ACC112 (cell line): ENCODE measurements at regions not wholly inside any gene's neighbourhood (a gene's known extent, or its start where the extent isn't known, plus 50 kb on each side); places are given as distances from the start of the nearest gene placed in this dataset.
"Not testable (repeated sequence)": the region's sequence is repeated elsewhere in the genome, so short reads cannot be mapped to it uniquely, and the experiment has no call there.

Experiments
- H2AFZ ChIP-seq: fragments of 200-600 bp; sonication (generic); one replicate; pipeline ENCODE4 v1.6.0; 2017; ENCODE audit warnings: antibody characterized with exemption, low read length; ENCODE audit not compliant: unreplicated experiment
- H3K27ac ChIP-seq: fragments of 200-600 bp; sonication (generic); 2 replicates; pipeline ENCODE4 v1.5.1; 2014; ENCODE audit warnings: low read depth, mild to moderate bottlenecking, antibody characterized with exemption, low read length, moderate library complexity
- H3K27me3 ChIP-seq: fragments of 200-600 bp; sonication (generic); 2 replicates; pipeline ENCODE4 v1.6.1; 2014; ENCODE audit warnings: mild to moderate bottlenecking, antibody characterized with exemption, low read length, moderate library complexity, mixed read lengths; ENCODE audit not compliant: insufficient read depth
- H3K36me3 ChIP-seq: fragments of 200-600 bp; sonication (generic); 2 replicates; pipeline ENCODE4 v1.6.1; 2016; ENCODE audit warnings: mild to moderate bottlenecking, antibody characterized with exemption, low read length, moderate library complexity, mixed read lengths; ENCODE audit not compliant: insufficient read depth
- H3K4me1 ChIP-seq: fragments of 200-600 bp; sonication (generic); one replicate; pipeline ENCODE4 v1.6.1; 2016; ENCODE audit warnings: low read length, mixed read lengths; ENCODE audit not compliant: insufficient read depth, unreplicated experiment, control insufficient read depth
- H3K4me3 ChIP-seq: fragments of 200-600 bp; sonication (generic); 2 replicates; pipeline ENCODE4 v1.5.1; 2014; ENCODE audit warnings: mild to moderate bottlenecking, low read depth, low read length
- H3K79me2 ChIP-seq: fragments of 200-600 bp; sonication (generic); one replicate; pipeline ENCODE4 v1.6.0; 2016; ENCODE audit warnings: low read length; ENCODE audit not compliant: control insufficient read depth, unreplicated experiment, insufficient read depth

DNA sequence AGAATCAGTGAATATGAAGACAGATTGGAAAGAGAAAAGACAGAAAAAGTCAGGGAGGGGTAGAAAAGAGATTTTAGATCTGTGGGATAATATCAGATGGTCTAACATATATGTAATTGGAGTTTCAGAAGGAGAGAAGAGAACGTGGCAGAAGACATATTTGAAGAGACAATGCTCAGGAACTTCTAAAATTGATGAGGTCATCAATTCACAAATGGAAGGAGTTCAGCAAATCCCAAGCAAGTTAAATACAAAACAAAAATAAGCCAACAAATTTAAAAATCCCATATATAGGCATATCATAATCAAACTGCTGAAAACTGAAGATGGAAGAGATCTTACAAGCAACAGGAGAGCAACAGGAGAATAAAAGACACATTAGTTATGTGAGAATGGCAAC, 87.3 kb downstream of the SYT15B start:
- not testable (repeated sequence) for H3K4me3 ChIP-seq, H3K27me3 ChIP-seq, H3K4me1 ChIP-seq, H3K79me2 ChIP-seq, H3K36me3 ChIP-seq, H3K27ac ChIP-seq, H2AFZ ChIP-seq

DNA sequence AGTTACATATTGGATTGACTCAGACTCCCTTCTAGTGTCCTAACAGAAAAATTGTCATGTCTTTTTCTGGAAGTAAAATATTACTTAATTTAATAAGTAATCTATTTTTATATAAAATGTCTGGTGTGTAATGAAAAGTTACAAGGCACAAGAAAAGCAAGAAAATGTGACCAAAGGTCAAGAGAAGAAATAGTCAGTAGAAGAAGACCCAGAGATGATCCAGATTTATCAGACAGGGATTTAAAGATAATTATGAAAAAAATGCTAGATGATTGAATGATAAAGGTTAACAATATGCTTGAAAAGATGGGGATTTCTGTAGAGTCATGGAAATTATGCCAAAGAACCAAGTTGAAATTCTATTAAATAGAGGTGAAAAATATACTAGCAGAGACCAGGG, 87.8 kb downstream of the SYT15B start:
- H3K4me3 ChIP-seq, H3K79me2 ChIP-seq, H3K27me3 ChIP-seq, H3K4me1 ChIP-seq, H2AFZ ChIP-seq, H3K36me3 ChIP-seq, H3K27ac ChIP-seq: not testable (repeated sequence)

DNA sequence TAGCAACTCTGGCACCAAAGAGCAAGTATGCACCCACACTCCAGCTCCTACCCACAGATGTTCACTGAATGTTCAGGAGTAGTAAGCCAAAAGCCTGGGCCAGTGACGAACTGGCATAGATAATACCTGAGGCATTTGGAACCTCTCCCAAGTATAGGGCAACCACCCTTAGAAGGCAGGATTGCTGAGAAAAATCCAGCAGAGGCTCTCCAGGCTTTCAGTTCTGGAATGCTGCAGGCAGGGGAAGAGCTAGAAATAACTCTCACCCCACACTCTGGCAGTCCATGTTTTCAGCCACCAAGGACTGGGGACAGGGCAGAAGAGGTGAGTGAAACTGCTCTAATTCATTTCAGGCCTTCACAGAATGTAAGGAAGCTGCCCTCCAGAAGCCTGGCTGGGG, 90.3 kb downstream of the SYT15B start:
- H2AFZ ChIP-seq, H3K27ac ChIP-seq, H3K79me2 ChIP-seq, H3K4me3 ChIP-seq, H3K27me3 ChIP-seq, H3K4me1 ChIP-seq, H3K36me3 ChIP-seq: not testable (repeated sequence)

DNA sequence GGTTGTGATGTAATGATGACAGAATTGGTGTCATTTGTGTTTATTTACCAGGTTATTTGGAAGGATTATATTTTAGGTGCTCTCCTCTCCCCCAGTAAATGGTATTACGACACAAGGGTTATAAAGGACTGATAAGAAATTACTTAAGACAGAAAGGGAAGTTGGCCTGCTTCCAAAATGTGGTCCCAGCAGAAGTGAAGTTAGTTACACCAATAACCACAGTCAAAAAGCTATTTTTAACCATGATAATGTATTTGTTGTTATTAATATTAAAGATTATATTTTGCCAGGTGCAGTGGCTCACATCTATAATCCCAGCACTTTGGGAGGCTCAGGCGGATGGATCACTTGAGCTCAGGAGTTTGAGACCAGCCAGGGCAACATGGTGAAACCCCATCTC, 92.5 kb downstream of the SYT15B start:
- H3K27me3 ChIP-seq, H3K4me3 ChIP-seq, H3K36me3 ChIP-seq, H2AFZ ChIP-seq, H3K27ac ChIP-seq, H3K79me2 ChIP-seq, H3K4me1 ChIP-seq: not testable (repeated sequence)

DNA sequence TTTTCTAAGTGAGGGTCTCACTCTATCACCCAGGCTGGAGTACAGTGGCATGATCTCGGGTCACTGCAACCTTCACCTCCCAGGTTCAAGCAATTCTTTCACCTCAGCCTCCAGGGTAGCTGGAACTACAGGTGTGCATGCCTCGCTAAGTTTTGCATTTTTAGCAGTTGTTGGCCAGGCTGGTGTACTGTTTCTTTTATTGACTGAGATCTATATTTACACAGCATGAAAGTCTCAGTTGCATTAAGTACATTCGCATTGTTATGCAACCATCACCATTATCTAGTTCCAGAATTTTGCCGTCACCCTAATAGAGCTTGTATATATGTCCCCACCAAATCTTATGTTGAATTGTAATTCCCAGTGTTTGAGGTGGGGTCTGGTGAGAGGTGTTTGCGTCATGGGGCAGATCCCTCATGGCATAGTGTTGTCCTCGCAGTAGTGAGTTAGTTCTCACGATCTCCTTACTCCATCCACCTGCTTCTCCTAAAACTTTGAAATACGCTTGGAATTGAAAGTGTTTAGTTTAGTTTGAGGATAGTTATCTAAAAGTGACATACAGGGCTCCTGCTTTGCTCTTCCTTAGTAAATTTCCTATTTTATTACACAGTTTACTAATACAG, 101.3 kb downstream of the SYT15B start:
- not testable (repeated sequence) for H2AFZ ChIP-seq, H3K36me3 ChIP-seq, H3K4me1 ChIP-seq, H3K79me2 ChIP-seq, H3K27me3 ChIP-seq, H3K4me3 ChIP-seq, H3K27ac ChIP-seq

DNA sequence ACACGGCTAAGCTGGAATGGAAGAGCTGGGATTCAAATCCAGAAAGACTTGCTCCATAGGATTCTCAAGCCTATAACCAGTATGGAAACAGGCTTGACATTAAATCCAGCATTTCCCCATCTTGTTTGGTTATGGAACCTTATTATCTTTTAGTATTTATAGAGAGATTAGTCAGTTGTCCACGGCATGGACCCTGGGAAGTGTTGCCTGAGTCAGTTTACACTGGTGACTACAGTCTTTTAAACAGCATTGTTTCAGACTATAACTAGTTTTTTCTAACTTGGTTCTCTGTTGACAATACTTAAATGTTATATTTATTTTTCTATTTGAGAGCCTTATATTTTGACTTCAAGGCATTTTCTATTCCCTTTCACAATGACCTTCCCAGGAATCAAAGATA, 106.7 kb downstream of the SYT15B start:
- not testable (repeated sequence) for H3K4me3 ChIP-seq, H3K27me3 ChIP-seq, H3K36me3 ChIP-seq, H3K79me2 ChIP-seq, H2AFZ ChIP-seq, H3K4me1 ChIP-seq, H3K27ac ChIP-seq

DNA sequence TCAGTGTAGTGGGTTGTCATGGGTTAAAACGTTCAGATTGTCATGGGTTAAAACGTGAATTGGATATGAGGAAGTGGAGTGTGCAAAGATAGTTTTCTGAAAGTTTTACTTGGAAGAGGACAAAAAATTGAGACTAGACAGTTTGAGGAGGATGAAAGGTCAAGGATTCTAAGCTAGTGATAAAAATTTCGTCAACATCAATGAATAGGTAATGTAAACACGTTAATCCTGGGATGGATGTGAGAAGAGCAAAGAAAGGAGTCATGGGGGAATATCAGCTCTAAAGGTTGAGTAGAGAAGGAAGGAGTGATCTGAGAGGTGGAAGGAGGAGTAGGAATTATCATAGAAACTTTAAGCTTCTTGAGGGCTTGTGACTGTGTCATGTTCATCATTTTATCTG, 109.2 kb downstream of the SYT15B start:
- H3K27me3 ChIP-seq, H3K36me3 ChIP-seq, H3K4me3 ChIP-seq, H3K79me2 ChIP-seq, H3K4me1 ChIP-seq, H2AFZ ChIP-seq, H3K27ac ChIP-seq: not testable (repeated sequence)

DNA sequence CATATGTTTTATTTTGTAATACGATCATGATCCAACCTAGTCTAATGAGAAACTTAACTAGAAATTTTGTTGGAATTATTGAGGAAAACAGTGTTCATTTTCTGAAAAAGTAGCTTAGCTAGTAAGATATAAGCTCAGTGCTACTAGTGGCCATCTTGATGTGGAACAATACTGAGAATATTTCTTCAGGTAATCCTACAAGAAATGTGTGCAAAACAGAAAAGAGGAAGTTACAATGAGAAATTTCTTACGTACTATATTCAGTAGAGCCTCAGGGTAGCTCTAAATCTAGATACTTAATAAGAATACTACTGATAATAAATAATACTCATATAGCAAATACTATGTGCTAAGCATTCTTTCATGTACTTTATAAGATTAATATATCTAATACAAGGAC, 114.8 kb downstream of the SYT15B start:
- H3K27me3 ChIP-seq, H3K79me2 ChIP-seq, H3K36me3 ChIP-seq, H2AFZ ChIP-seq, H3K27ac ChIP-seq, H3K4me1 ChIP-seq, H3K4me3 ChIP-seq: not testable (repeated sequence)

DNA sequence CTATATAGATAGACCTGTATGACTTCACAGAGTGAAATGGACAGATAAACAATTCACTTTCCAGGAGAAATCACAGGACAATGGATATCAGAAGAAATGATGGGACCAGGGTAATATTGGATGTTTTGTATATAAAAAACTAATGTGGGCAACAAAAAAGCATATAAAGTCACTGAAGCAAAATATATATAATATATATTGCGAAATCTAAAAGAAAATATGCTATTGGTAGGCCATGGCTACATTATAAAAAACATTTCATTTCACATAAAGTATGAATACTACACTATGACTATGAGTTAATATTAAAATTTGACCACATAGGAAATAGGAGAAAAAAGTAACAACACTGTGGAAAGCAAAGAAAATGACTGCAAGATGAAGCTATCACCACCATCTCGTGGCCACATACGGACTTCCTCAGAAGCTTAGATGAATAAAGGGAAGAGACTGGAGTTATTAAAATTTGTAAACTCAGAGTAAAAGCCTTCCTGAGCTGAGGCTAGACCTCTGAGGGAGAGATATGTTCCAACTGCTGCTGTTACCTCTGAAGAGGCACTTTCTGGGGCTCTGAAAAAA, 115.8 kb downstream of the SYT15B start:
- H3K4me1 ChIP-seq, H3K36me3 ChIP-seq, H3K27ac ChIP-seq, H3K27me3 ChIP-seq, H3K4me3 ChIP-seq, H2AFZ ChIP-seq, H3K79me2 ChIP-seq: not testable (repeated sequence)

DNA sequence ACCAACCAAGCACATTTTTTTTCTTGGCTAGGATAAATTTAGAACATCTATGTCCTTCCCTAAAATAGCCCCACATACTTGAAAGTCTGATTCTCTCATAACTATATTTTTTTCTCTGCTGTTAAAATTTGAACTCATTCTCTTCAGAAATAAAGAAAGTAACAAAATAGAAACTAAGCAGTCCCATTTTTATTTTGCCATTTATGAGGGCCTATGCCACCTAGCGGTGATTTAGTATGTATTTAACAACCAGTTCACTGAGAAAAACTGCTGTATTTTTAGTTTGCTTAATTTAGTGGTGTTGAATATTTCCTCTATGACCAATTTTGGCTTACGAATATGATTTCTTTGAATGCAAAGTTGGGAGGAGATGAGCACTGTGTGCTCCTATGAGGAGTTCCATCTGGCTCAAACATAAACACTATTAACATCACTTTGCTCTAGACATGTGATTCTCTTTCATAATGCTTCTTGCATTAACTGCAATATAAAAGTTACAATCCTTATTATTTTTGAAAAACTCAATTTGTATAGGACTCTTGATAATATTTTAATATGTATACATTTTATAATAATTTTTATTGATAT, 116.6 kb downstream of the SYT15B start:
- not testable (repeated sequence) for H3K4me3 ChIP-seq, H3K27me3 ChIP-seq, H3K4me1 ChIP-seq, H2AFZ ChIP-seq, H3K27ac ChIP-seq, H3K36me3 ChIP-seq, H3K79me2 ChIP-seq

DNA sequence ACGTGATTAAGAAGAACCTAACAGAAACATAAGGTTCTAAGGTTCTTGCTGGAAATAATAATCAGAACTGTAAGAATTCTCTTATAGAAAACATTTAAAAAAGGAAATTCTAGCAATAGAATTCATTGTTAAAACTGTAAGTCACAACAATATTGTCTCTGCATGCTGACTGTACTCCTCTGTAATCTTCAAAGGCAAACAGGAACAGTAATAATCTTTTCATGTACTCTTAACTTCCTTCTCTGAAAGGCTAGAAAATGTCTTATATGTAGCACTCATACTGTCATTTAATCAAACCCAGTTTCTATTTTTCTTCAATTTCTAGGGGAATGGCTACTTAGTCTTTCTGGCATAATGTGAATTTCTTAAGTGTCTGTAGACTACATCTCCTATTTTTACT, 103.5 kb upstream of the AGAP9 start:
- not testable (repeated sequence) for H2AFZ ChIP-seq

More for the DNA sequence above, 103.5 kb upstream of the AGAP9 start:
- H3K4me3 ChIP-seq, H3K79me2 ChIP-seq, H3K4me1 ChIP-seq, H3K27ac ChIP-seq, H3K36me3 ChIP-seq, H3K27me3 ChIP-seq: not testable (repeated sequence)
